WERI-Rb-1 (cell line): ENCODE measurements at regions not wholly inside any gene's neighbourhood (a gene's known extent, or its start where the extent isn't known, plus 50 kb on each side); places are given as distances from the start of the nearest gene placed in this dataset.

ENCODE experiments used
- DNase-seq: peaks from one replicate; pipeline ENCODE4 v3.0.0-alpha.2; 2020
- H3K27ac ChIP-seq: fragments of 250-450 bp; sonication (Bioruptor Pico); 2 replicates; pipeline ENCODE4 v1.5.1; 2020; ENCODE audit warnings: mild to moderate bottlenecking, moderate library complexity
- H3K27me3 ChIP-seq: fragments of 250-450 bp; sonication (Bioruptor Pico); 2 replicates; pipeline ENCODE4 v1.5.1; 2021; ENCODE audit warnings: mild to moderate bottlenecking, low read depth, moderate library complexity; ENCODE audit not compliant: insufficient read depth, severe bottlenecking
- H3K36me3 ChIP-seq: fragments of 250-450 bp; sonication (Bioruptor Pico); 2 replicates; pipeline ENCODE4 v1.5.1; 2020; ENCODE audit warnings: mild to moderate bottlenecking, moderate library complexity
- H3K4me3 ChIP-seq: 2 replicates; pipeline ENCODE4 v1.5.1; 2011; ENCODE audit warnings: low read depth, mild to moderate bottlenecking, control low read depth, low read length
- H3K9me3 ChIP-seq: fragments of 250-450 bp; sonication (Bioruptor Pico); 2 replicates; pipeline ENCODE4 v1.5.1; 2021; ENCODE audit warnings: mild to moderate bottlenecking, moderate library complexity; ENCODE audit not compliant: severe bottlenecking
- TF ChIP-seq, protein P1 (sequence below): IDR thresholded peaks from 2 replicates; pipeline ENCODE4 v1.5.1; 2011; ENCODE audit warnings: low read depth, mild to moderate bottlenecking, control low read depth, inconsistent platforms, low read length

DNA sequence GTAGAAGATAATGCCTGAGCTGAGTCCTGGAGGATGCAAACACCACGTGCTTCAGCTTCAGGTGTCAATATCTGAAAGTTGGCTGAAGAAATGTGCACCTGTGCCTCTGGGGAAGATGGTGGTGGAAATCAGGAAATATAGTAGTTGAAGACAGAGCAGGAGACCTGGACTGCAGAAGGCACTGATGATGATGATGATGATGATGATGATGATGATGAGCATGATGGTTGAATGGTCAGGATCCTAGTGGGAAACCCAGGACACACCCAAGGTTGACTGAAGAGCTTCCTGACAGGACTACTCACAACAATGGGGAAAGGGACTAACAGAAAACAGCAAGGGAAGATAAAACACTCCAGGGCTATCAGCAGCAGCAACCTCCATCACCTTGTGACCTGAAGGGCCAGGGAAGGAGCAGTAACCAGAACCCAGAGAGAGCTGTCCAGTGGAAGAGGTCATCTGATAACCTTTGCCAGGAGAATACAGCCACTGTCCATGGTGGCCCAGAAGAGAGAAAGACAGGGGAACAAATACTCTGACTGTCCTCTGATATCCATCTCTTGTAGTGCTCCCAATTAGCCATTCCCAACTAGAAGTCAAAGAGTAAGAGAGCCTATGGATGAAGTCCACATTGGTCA is 170.3 kb downstream of the TSHZ3 start:
- Histone ChIP-seq H3K4me3 (no peak overlapping the region), H3K36me3 (no peaks in the 10 kb centered on the region), H3K27ac (no peak overlapping the region), H3K27me3 (no peaks in the 10 kb centered on the region), H3K9me3 (no peaks in the 10 kb centered on the region)
- TF ChIP-seq, protein P1, sequence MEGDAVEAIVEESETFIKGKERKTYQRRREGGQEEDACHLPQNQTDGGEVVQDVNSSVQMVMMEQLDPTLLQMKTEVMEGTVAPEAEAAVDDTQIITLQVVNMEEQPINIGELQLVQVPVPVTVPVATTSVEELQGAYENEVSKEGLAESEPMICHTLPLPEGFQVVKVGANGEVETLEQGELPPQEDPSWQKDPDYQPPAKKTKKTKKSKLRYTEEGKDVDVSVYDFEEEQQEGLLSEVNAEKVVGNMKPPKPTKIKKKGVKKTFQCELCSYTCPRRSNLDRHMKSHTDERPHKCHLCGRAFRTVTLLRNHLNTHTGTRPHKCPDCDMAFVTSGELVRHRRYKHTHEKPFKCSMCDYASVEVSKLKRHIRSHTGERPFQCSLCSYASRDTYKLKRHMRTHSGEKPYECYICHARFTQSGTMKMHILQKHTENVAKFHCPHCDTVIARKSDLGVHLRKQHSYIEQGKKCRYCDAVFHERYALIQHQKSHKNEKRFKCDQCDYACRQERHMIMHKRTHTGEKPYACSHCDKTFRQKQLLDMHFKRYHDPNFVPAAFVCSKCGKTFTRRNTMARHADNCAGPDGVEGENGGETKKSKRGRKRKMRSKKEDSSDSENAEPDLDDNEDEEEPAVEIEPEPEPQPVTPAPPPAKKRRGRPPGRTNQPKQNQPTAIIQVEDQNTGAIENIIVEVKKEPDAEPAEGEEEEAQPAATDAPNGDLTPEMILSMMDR = no peak
- DNase-seq = no peak

DNA sequence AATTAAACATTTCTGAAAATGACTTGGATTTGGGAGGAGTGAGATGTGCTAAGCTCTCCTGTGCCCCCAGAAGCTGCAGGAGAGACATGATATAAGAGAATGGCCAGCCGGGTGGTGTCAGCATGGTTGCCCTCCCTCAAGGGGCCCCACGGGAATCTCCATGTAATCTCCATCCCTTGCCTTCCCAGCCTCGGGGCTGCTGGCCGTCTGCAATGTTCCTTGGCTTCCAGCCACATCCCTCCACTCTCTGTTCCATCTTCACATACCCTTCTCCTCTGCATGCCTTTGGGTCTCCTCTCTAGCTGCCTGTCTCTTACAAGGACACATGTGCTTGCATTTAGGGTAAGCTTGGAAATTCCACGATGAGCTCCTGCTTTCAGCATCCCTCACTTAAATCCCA is 172.0 kb downstream of the TSHZ3 start:
- no peak overlapping the region for H3K27ac ChIP-seq
- no peak for DNase-seq
- H3K27me3 ChIP-seq = no peaks in the 10 kb centered on the region
- no peak overlapping the region for H3K4me3 ChIP-seq
- H3K36me3 ChIP-seq = no peaks in the 10 kb centered on the region
- no peaks in the 10 kb centered on the region for H3K9me3 ChIP-seq
- TF ChIP-seq, protein P1 = no peak

DNA sequence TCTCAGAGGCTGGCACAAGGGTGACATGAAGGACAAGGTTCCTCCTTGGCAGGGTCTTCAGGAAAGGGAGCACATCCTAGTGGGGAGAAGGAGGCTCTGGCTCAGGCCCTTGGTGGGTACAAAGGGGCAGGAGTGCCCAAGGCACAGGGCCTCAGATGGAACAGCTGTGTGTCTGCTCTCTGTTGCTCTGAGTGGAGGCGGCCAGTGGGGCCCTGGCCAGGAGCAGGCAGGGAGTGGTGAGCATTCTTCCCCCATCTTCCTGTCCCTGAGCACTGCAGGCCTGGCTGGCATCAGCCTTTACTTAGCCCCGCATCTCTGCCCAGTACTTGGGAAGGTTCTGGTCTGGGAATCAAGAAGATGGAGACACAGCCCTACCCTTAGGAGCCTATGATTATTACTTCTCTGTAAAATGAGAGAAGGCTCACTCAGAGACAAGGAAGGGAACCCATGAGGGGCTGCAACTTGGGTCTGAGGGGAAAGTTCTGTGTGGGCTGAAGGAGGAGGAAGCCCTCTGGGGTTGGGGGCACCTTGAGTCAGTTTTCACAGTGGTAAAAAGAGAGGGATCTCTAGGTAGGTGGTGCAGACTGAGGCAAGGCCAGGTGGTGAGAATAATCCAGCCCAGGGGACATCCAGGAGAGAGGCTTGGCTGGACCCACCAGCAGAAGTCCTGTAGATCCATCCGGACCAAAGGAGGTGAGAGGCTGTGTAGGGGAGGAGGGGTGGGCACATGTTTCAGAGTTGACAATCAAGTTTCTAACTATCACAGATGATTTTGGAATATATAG is 173.5 kb downstream of the TSHZ3 start:
- Histone ChIP-seq H3K27ac (no peak overlapping the region), H3K27me3 (no peaks in the 10 kb centered on the region), H3K4me3 (no peak overlapping the region), H3K9me3 (no peaks in the 10 kb centered on the region), H3K36me3 (no peaks in the 10 kb centered on the region)
- TF ChIP-seq, protein P1 = no peak
- DNase-seq = no peak

DNA sequence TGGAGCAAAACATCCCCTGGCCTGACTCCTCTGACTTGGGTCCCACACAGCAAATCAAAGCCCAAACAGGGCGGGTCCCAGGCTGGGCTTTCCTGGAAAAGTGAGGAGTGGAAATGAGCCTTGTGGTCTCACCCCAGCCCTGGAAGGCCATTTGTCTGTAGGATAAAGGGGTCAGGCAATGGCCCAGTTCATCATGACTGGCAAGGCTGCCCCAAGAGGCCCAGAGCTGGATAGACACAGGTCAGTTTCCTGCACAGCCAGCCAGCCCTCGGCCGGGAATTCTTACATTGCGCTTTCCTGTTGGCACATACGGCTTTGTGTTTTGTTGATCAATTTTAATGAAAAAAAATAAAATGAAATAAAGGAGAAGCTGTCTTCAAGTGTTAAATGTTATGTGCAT is 174.3 kb downstream of the TSHZ3 start:
- Histone ChIP-seq H3K4me3 (no peak overlapping the region), H3K27me3 (no peaks in the 10 kb centered on the region), H3K36me3 (no peaks in the 10 kb centered on the region), H3K9me3 (no peaks in the 10 kb centered on the region), H3K27ac (no peak overlapping the region)
- DNase-seq = no peak
- TF ChIP-seq, protein P1 = no peak

GRCh38 chr19:31173991-31174390 is 175.2 kb downstream of the TSHZ3 start:
- no peaks in the 10 kb centered on the region for H3K36me3 ChIP-seq
- TF ChIP-seq, protein P1 = no peak
- no peaks in the 10 kb centered on the region for H3K9me3 ChIP-seq
- H3K27ac ChIP-seq = no peak overlapping the region
- no peaks in the 10 kb centered on the region for H3K27me3 ChIP-seq
- H3K4me3 ChIP-seq = no peak overlapping the region
- no peak for DNase-seq
